Stomach (tissue), 8 donors: ENCODE measurements at regions not wholly inside any gene's neighbourhood (a gene's known extent, or its start where the extent isn't known, plus 50 kb on each side); places are given as distances from the start of the nearest gene placed in this dataset.

Source experiments
- DNase-seq, 2 donors: peaks; one replicate each; pipeline versions ENCODE4 v3.0.0 to v3.0.0-alpha.2; 2013 to 2019
- H3K27ac ChIP-seq, 5 donors: fragments of 200-600 bp in 4 of 5; sonication (generic) in 4 of 5; one replicate each; pipeline ENCODE4 v1.5.1; 2013 to 2019; ENCODE audit warnings: mild to moderate bottlenecking in 1 of 5, moderate library complexity in 1 of 5
- H3K27me3 ChIP-seq, 3 donors: fragments of 200-600 bp; sonication (generic); one replicate each; pipeline ENCODE4 v1.5.1; 2017 to 2019; ENCODE audit warnings: mixed run types in 1 of 3
- H3K36me3 ChIP-seq, 4 donors: fragments of 200-600 bp; sonication (generic); 1 replicate in 3 of 4; 2 replicates in 1 of 4; pipeline ENCODE4 v1.5.1; 2016 to 2019
- H3K4me1 ChIP-seq, 4 donors: fragments of 200-600 bp; sonication (generic); one replicate each; pipeline ENCODE4 v1.5.1; 2016 to 2019
- H3K4me3 ChIP-seq, 4 donors: fragments of 200-600 bp; sonication (generic) in 3 of 4; one replicate each; pipeline ENCODE4 v1.5.1; 2016 to 2019; ENCODE audit warnings: mild to moderate bottlenecking in 1 of 4
- H3K9me3 ChIP-seq, 4 donors: fragments of 200-600 bp; sonication (generic); one replicate each; pipeline ENCODE4 v1.5.1; 2016 to 2019
- EP300 ChIP-seq: sonication (generic); formaldehyde crosslinking; IDR thresholded peaks from one replicate; pipeline ENCODE4 v1.6.1; 2017; ENCODE audit warnings: antibody characterized with exemption
- POLR2A ChIP-seq, 4 donors: fragments of 450-650 bp; IDR thresholded peaks; one replicate each; pipeline ENCODE4 v1.6.1; 2016; ENCODE audit warnings: antibody characterized with exemption in 4 of 4, control low read depth in 2 of 4, mild to moderate bottlenecking in 1 of 4, moderate library complexity in 1 of 4
- POLR2AphosphoS5 ChIP-seq, 3 donors: sonication (generic); formaldehyde crosslinking; IDR thresholded peaks; one replicate each; pipeline ENCODE4 v1.6.1; 2016; ENCODE audit warnings: antibody characterized with exemption in 3 of 3
- WGBS, 5 donors: extraction: QIAGEN DNeasy Blood & Tissue Kit in 3 of 5; methylation state at CpG; one replicate each; pipeline versions ENCODE4 v1.1.5 to v1.1.7; 2013 to 2018; 5-methylcytosine and 5-hydroxymethylcytosine counted together
- intact Hi-C: fragments of 100-400 bp; cut with DNase I; formaldehyde crosslinking; loops from one replicate; pipeline ENCODE4 v1.15.1; 2023; ENCODE audit warnings: low total_unique reads
- TF ChIP-seq, protein P1 (sequence below), 7 experiments: fragments of 450-650 bp in 4 of 7; fragments of 200-600 bp in 3 of 7; sonication (generic) in 3 of 7; IDR thresholded peaks; one replicate each; pipeline ENCODE4 v1.5.1; 2016 to 2019; ENCODE audit warnings: antibody characterized with exemption in 7 of 7, control low read depth in 2 of 7, mild to moderate bottlenecking in 1 of 7
- donor health status: healthy with polysubstance abuse.
- donor health status: Bipolar disorder and iron deficiency.
- donor health status: healthy.

GRCh38 chr13:67318860-67319259 lies 88.7 kb upstream of the PCDH9 start:
- H3K9me3 ChIP-seq, result no peaks in the 10 kb centered on the region
- no peak for DNase-seq
- no peaks in the 10 kb centered on the region for H3K36me3 ChIP-seq
- no peaks in the 10 kb centered on the region for H3K27me3 ChIP-seq
- TF ChIP-seq EP300 (no peak), POLR2A (IDR thresholded peaks at IDR 0.05) (no peak), POLR2AphosphoS5 (IDR thresholded peaks at IDR 0.05) (no peak)
- TF ChIP-seq, protein P1, sequence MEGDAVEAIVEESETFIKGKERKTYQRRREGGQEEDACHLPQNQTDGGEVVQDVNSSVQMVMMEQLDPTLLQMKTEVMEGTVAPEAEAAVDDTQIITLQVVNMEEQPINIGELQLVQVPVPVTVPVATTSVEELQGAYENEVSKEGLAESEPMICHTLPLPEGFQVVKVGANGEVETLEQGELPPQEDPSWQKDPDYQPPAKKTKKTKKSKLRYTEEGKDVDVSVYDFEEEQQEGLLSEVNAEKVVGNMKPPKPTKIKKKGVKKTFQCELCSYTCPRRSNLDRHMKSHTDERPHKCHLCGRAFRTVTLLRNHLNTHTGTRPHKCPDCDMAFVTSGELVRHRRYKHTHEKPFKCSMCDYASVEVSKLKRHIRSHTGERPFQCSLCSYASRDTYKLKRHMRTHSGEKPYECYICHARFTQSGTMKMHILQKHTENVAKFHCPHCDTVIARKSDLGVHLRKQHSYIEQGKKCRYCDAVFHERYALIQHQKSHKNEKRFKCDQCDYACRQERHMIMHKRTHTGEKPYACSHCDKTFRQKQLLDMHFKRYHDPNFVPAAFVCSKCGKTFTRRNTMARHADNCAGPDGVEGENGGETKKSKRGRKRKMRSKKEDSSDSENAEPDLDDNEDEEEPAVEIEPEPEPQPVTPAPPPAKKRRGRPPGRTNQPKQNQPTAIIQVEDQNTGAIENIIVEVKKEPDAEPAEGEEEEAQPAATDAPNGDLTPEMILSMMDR (IDR thresholded peaks at IDR 0.05), result no peak
- no peak overlapping the region for H3K4me3 ChIP-seq
- no peak overlapping the region for H3K27ac ChIP-seq
- intact Hi-C loops, result no loop called here
- no peaks in the 10 kb centered on the region for H3K4me1 ChIP-seq

- Histone ChIP-seq H3K27me3 (no peaks in the 10 kb centered on the region), H3K9me3 (no peaks in the 10 kb centered on the region), H3K36me3 (no peaks in the 10 kb centered on the region), H3K4me3 (no peak overlapping the region), H3K4me1 (no peaks in the 10 kb centered on the region), H3K27ac (no peak overlapping the region)
- DNase-seq, result no peak
- TF ChIP-seq POLR2AphosphoS5 (IDR thresholded peaks at IDR 0.05) (no peak), EP300 (no peak), POLR2A (IDR thresholded peaks at IDR 0.05) (no peak)
- TF ChIP-seq, protein P1 (IDR thresholded peaks at IDR 0.05), result no peak
- intact Hi-C loops, result no loop called here
Observed at GRCh38 chr13:67318398-67318797, 88.3 kb upstream of the PCDH9 start.

- Histone ChIP-seq H3K9me3 (no peaks in the 10 kb centered on the region), H3K27ac (no peak overlapping the region), H3K27me3 (no peaks in the 10 kb centered on the region), H3K36me3 (no peaks in the 10 kb centered on the region), H3K4me1 (no peaks in the 10 kb centered on the region), H3K4me3 (no peak overlapping the region)
- no peak for TF ChIP-seq POLR2A (IDR thresholded peaks at IDR 0.05)
- WGBS, 5 donors, result 62 to 84% (median 79%) methylated on average over 3 of the region's 3 CpGs
- DNase-seq, result no peak
- intact Hi-C loops, result no loop called here
Observed at GRCh38 chr13:67314405-67314804, 84.3 kb upstream of the PCDH9 start.

- H3K27me3 ChIP-seq, result no peaks in the 10 kb centered on the region
- intact Hi-C loops, result no loop called here
- 78 to 89% (median 82%) methylated on average over 4 of the region's 4 CpGs for WGBS, 5 donors
Observed at GRCh38 chr13:67308004-67308772, 78.1 kb upstream of the PCDH9 start.

GRCh38 chr13:67306742-67307141 lies 76.6 kb upstream of the PCDH9 start:
- no peak overlapping the region for H3K4me3 ChIP-seq
- WGBS, 5 donors, result 80 to 100% (median 85%) methylated on average over 1 of the region's 1 CpG
- DNase-seq, result no peak
- H3K27me3 ChIP-seq, result no peaks in the 10 kb centered on the region
- H3K9me3 ChIP-seq, result peaks cover 0 to 5% (median 0%) of the 10 kb centered on the region in 4 donors
- H3K27ac ChIP-seq, result no peak overlapping the region
- no peak for TF ChIP-seq POLR2AphosphoS5 (IDR thresholded peaks at IDR 0.05)
- TF ChIP-seq POLR2A (IDR thresholded peaks at IDR 0.05), result no peak
- TF ChIP-seq, protein P1 (IDR thresholded peaks at IDR 0.05), result no peak
- TF ChIP-seq EP300, result no peak
- H3K36me3 ChIP-seq, result no peaks in the 10 kb centered on the region
- H3K4me1 ChIP-seq, result no peaks in the 10 kb centered on the region
- intact Hi-C loops, result no loop called here

More at GRCh38 chr13:67308004-67308772, 78.1 kb upstream of the PCDH9 start:
- H3K36me3 ChIP-seq, result no peaks in the 10 kb centered on the region
- peaks cover 0 to 5% (median 0%) of the 10 kb centered on the region in 4 donors for H3K9me3 ChIP-seq
- H3K4me3 ChIP-seq, result no peak overlapping the region
- TF ChIP-seq POLR2A (IDR thresholded peaks at IDR 0.05), result no peak
- no peak for TF ChIP-seq EP300
- no peak for TF ChIP-seq POLR2AphosphoS5 (IDR thresholded peaks at IDR 0.05)
- TF ChIP-seq, protein P1 (IDR thresholded peaks at IDR 0.05), result no peak
- H3K27ac ChIP-seq, result no peak overlapping the region
- H3K4me1 ChIP-seq, result no peaks in the 10 kb centered on the region
- no peak for DNase-seq
